Retinal pigment epithelial cell (primary cell): ENCODE measurements at regions not wholly inside any gene's neighbourhood (a gene's known extent, or its start where the extent isn't known, plus 50 kb on each side); places are given as distances from the start of the nearest gene placed in this dataset.

Experiments used
- DNase-seq: peaks from one replicate; pipeline ENCODE4 v3.0.0-alpha.2; 2010; ENCODE audit warnings: low read depth
- H3K4me3 ChIP-seq: 2 replicates; pipeline ENCODE4 v1.5.1; 2011; ENCODE audit warnings: mild to moderate bottlenecking, low read length, control low read depth, moderate library complexity
- CTCF ChIP-seq: conservative IDR thresholded peaks from 2 replicates; pipeline ENCODE4 v1.5.1; 2011; ENCODE audit warnings: low read depth, low read length, control low read depth, inconsistent platforms

- DNase-seq = no peak
- H3K4me3 ChIP-seq = no peak overlapping the region
Observed at GRCh38 chr12:105567061-105567460, 236.6 kb downstream of the C12orf75 start.

GRCh38 chr12:105569886-105570285, 239.4 kb downstream of the C12orf75 start:
- H3K4me3 ChIP-seq = no peak overlapping the region
- no peak for DNase-seq
- TF ChIP-seq CTCF = no peak

More at GRCh38 chr12:105567061-105567460, 236.6 kb downstream of the C12orf75 start:
- TF ChIP-seq CTCF = no peak

GRCh38 chr12:105570944-105571343, 240.5 kb downstream of the C12orf75 start:
- no peak overlapping the region for H3K4me3 ChIP-seq
- TF ChIP-seq CTCF = no peak
- DNase-seq = no peak

GRCh38 chr12:105573574-105573973, 243.1 kb downstream of the C12orf75 start:
- no peak for TF ChIP-seq CTCF
- no peak overlapping the region for H3K4me3 ChIP-seq
- DNase-seq = no peak

- H3K4me3 ChIP-seq = no peak overlapping the region
- no peak for TF ChIP-seq CTCF
- no peak for DNase-seq
Observed at GRCh38 chr12:105574056-105574715, 243.7 kb downstream of the C12orf75 start.

GRCh38 chr12:105575235-105575634, 244.7 kb downstream of the C12orf75 start:
- DNase-seq = no peak
- H3K4me3 ChIP-seq = no peak overlapping the region
- TF ChIP-seq CTCF = no peak

- no peak overlapping the region for H3K4me3 ChIP-seq
- no peak for DNase-seq
- no peak for TF ChIP-seq CTCF
Observed at GRCh38 chr12:105576261-105576660, 245.8 kb downstream of the C12orf75 start.
